HCT116 (cell line): ENCODE measurements at regions not wholly inside any gene's neighbourhood (a gene's known extent, or its start where the extent isn't known, plus 50 kb on each side); places are given as distances from the start of the nearest gene placed in this dataset.

ENCODE experiments used
- ATAC-seq: fragments of 200-7000 bp; cut with Tn5 transposase; 2 replicates; pipeline ENCODE4 v1.9.1; 2020; ENCODE audit warnings: mild to moderate bottlenecking, moderate library complexity
- BruUV-seq: library from RNA; stranded (reverse); fragments of 400-500 nt; replicated peaks from 2 replicates; lab custom pipeline; 2021; lab: Mats Ljungman, UMichigan
- CTCF ChIA-PET: fragments of 300-600 bp; sonication (Branson Sonifier 250); formaldehyde crosslinking; loops from one replicate; lab custom pipeline; 2021; ENCODE audit warnings: antibody characterized with exemption; lab: Charles Lee
- POLR2A ChIA-PET: fragments of 300-600, 350-600 bp; sonication (Branson Sonifier 250); formaldehyde crosslinking; loops from one replicate; lab custom pipeline; 2021; ENCODE audit warnings: antibody characterized with exemption; lab: Charles Lee
- RAD21 ChIA-PET, 2 experiments: fragments of 300-600 bp; sonication (Branson Sonifier 250); formaldehyde crosslinking; loops; one replicate each; lab custom pipeline; 2023; ENCODE audit warnings: low total read pairs in 2 of 2; ENCODE audit not compliant: uncharacterized antibody in 2 of 2, unreplicated experiment in 2 of 2, low non-redundant PET in 1 of 2; lab: Charles Lee
- DNase-seq: peaks from one replicate; pipeline ENCODE4 v3.0.0-alpha.2; 2010; ENCODE audit warnings: low read depth, low spot score
- H2AFZ ChIP-seq: fragments of 200-600 bp; shearing (Covaris generic), sonication (generic); 2 replicates; pipeline ENCODE4 v1.6.1; 2017; ENCODE audit warnings: low read depth, mixed run types, mixed read lengths, antibody characterized with exemption, low read length; ENCODE audit not compliant: poor library complexity, severe bottlenecking
- H3K27ac ChIP-seq: 2 replicates; pipeline ENCODE4 v1.5.1; 2012; ENCODE audit warnings: low read depth, low read length
- H3K27me3 ChIP-seq: fragments of 200-600 bp; sonication (generic); 2 replicates; pipeline ENCODE4 v1.6.1; 2016; ENCODE audit warnings: mixed run types, low read length, mixed read lengths; ENCODE audit not compliant: insufficient read depth
- H3K36me3 ChIP-seq, 2 experiments: fragments of 200-500 bp in 1 of 2; fragments of 200-600 bp in 1 of 2; sonication (Bioruptor generic) in 1 of 2; sonication (generic) in 1 of 2; 2 replicates each; pipeline versions ENCODE4 v1.5.1 to v1.6.1; 2014 to 2016; ENCODE audit warnings: low read length in 2 of 2, inconsistent platforms in 1 of 2, mixed read lengths in 1 of 2, mixed run types in 1 of 2; ENCODE audit not compliant: insufficient read depth in 2 of 2, control insufficient read depth in 1 of 2
- H3K4me1 ChIP-seq, 2 experiments: fragments of 200-600 bp in 1 of 2; sonication (generic) in 1 of 2; 2 replicates each; pipeline versions ENCODE4 v1.5.1 to v1.6.1; 2012 to 2017; ENCODE audit warnings: low read length in 2 of 2, inconsistent platforms in 1 of 2, mild to moderate bottlenecking in 1 of 2, mixed read lengths in 1 of 2, mixed run types in 1 of 2, moderate library complexity in 1 of 2; ENCODE audit not compliant: insufficient read depth in 2 of 2, control insufficient read depth in 1 of 2
- H3K4me2 ChIP-seq: fragments of 200-600 bp; sonication (generic); 2 replicates; pipeline ENCODE4 v1.6.1; 2017; ENCODE audit warnings: mixed run types, low read length, mixed read lengths
- H3K4me3 ChIP-seq, 2 experiments: fragments of 200-600 bp in 1 of 2; sonication (generic) in 1 of 2; replicated peaks in 1 of 2; 2 replicates each; pipeline ENCODE4 v1.5.1; 2011 to 2016; ENCODE audit warnings: low read length in 2 of 2, control low read depth in 1 of 2, low read depth in 1 of 2, mild to moderate bottlenecking in 1 of 2, mixed read lengths in 1 of 2, mixed run types in 1 of 2
- H3K79me2 ChIP-seq: fragments of 200-600 bp; sonication (generic); 2 replicates; pipeline ENCODE4 v1.6.1; 2017; ENCODE audit warnings: mild to moderate bottlenecking, mixed run types, low read length, moderate library complexity, mixed read lengths; ENCODE audit not compliant: insufficient read depth
- H3K9ac ChIP-seq: fragments of 200-600 bp; sonication (generic); 2 replicates; pipeline ENCODE4 v1.6.1; 2016; ENCODE audit warnings: low read length, mixed read lengths
- H3K9me2 ChIP-seq: fragments of 200-600 bp; sonication (generic), shearing (Covaris generic); 2 replicates; pipeline ENCODE4 v1.6.1; 2017; ENCODE audit warnings: mixed run types, mild to moderate bottlenecking, moderate library complexity; ENCODE audit not compliant: insufficient read depth
- H3K9me3 ChIP-seq, 2 experiments: fragments of 200-500 bp in 1 of 2; fragments of 200-600 bp in 1 of 2; sonication (Bioruptor generic) in 1 of 2; sonication (generic) in 1 of 2; 2 replicates each; pipeline ENCODE4 v1.6.1; 2014 to 2017; ENCODE audit warnings: low read length in 2 of 2, mixed read lengths in 2 of 2, inconsistent platforms in 1 of 2, low read depth in 1 of 2, mild to moderate bottlenecking in 1 of 2, mixed run types in 1 of 2, moderate library complexity in 1 of 2; ENCODE audit not compliant: control insufficient read depth in 1 of 2, insufficient read depth in 1 of 2
- H4K20me1 ChIP-seq: fragments of 200-600 bp; sonication (generic), shearing (Covaris generic); 2 replicates; pipeline ENCODE4 v1.6.1; 2017; ENCODE audit warnings: mixed run types, mild to moderate bottlenecking, moderate library complexity; ENCODE audit not compliant: insufficient read depth
- CBX3 ChIP-seq: IDR thresholded peaks from 2 replicates; pipeline ENCODE4 v1.6.1; 2012; ENCODE audit warnings: low read depth
- CTCF ChIP-seq, 3 experiments: fragments of 200-600 bp in 1 of 3; sonication (generic) in 1 of 3; IDR thresholded peaks in 2 of 3; conservative IDR thresholded peaks in 1 of 3; 2 replicates each; pipeline ENCODE4 v1.5.1; 2012 to 2017; ENCODE audit warnings: low read depth in 2 of 3, low read length in 2 of 3, antibody characterized with exemption in 1 of 3, borderline replicate concordance in 1 of 3, control low read depth in 1 of 3, mild to moderate bottlenecking in 1 of 3, mixed read lengths in 1 of 3, mixed run types in 1 of 3, moderate library complexity in 1 of 3; ENCODE audit not compliant: insufficient read depth in 1 of 3
- EGR1 ChIP-seq: IDR thresholded peaks from 2 replicates; pipeline ENCODE4 v1.6.1; 2012; ENCODE audit warnings: low read depth
- EZH2 ChIP-seq: fragments of 200-600 bp; sonication (generic); IDR thresholded peaks from 2 replicates; pipeline ENCODE4 v1.6.1; 2017; ENCODE audit warnings: antibody characterized with exemption, mixed run types
- FOSL1 ChIP-seq: IDR thresholded peaks from 2 replicates; pipeline ENCODE4 v1.6.1; 2012; ENCODE audit warnings: low read depth
- SRF ChIP-seq: IDR thresholded peaks from 2 replicates; pipeline ENCODE4 v1.6.1; 2012; ENCODE audit warnings: low read depth
- YY1 ChIP-seq: IDR thresholded peaks from 2 replicates; pipeline ENCODE4 v1.6.1; 2011; ENCODE audit warnings: low read length, low read depth, moderate library complexity, mild to moderate bottlenecking; ENCODE audit not compliant: insufficient replicate concordance; ENCODE audit errors: extremely low read depth
- ZNF274 ChIP-seq: fragments of 200-500 bp; sonication (Bioruptor generic); IDR thresholded peaks from 2 replicates; pipeline ENCODE4 v1.6.1; 2014; ENCODE audit warnings: mild to moderate bottlenecking, low read depth, low read length, inconsistent platforms
- intact Hi-C: fragments of 100-400 bp; cut with micrococcal nuclease; formaldehyde crosslinking; loops from 2 replicates; pipeline ENCODE4 v1.10.0; 2022

DNA sequence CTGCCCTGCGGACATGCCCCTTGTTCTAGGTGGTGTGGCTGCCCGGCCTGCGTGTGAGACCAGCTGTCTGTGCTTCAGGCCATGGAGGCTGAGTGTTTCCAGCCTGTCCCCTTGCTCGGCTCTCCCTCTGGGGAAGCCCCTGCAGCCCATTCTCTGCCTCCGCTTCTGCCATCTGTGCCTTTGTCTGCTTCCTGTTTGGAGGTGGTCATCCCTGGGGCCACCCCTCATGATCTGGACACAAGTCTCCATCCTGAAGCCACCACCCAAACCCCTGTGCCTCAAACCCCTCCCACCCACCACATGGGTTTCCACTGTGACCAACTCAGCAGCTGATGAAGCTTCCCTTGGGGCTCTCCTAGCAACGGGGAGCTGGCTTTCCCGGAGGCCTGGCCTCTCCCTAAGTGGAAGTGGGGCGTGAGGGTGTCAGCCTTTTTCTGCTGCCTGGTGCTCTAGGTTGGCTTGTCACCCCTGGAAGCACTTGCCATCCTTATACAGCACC lies 184.9 kb downstream of the SEC14L1 start (continued):
- TF ChIP-seq ZNF274 (no peak), SRF (no peak), YY1 (no peak), EGR1 (no peak), FOSL1 (no peak), CBX3 (no peak), CTCF (IDR thresholded peaks at IDR 0.05 in 2 of 3, conservative IDR thresholded peaks at IDR 0.05 in 1 of 3; ENCODE audit: borderline replicate concordance in 1 of 3, insufficient read depth in 1 of 3, low read depth in 2 of 3, low read length in 2 of 3) (no peak)

GRCh38 chr17:77326076-77326591 lies 185.4 kb downstream of the SEC14L1 start:
- H3K9me3 ChIP-seq, result no peaks in the 10 kb centered on the region
- H3K9me2 ChIP-seq, result no peaks in the 10 kb centered on the region
- peaks cover 0 to 5% of the 10 kb centered on the region in 2 experiments; a peak in 1 of 4 replicates for H3K36me3 ChIP-seq
- CTCF ChIA-PET, result no interaction called here
- H3K4me2 ChIP-seq, result no peak overlapping the region
- no peak overlapping the region for H3K27ac ChIP-seq
- RAD21 ChIA-PET, result interaction anchor here in 1 of 2 experiments (0.7 kb wide), 1 partner anchor 12 kb away, joined by 3 read pairs; no protein-coding TSS in a partner anchor
- H3K4me1 ChIP-seq, result peaks cover 46 to 67% of the 10 kb centered on the region in 2 experiments
- DNase-seq, result no peak
- POLR2A ChIA-PET, result no interaction called here
- no peak overlapping the region for H3K9ac ChIP-seq
- ATAC-seq, result no peak
- no TSS peak for BruUV-seq
- intact Hi-C loops, result no loop called here
- TF ChIP-seq EZH2, result no peak
- H3K27me3 ChIP-seq, result no peaks in the 10 kb centered on the region
- H3K79me2 ChIP-seq, result peaks cover 98% of the 10 kb centered on the region
- H3K4me3 ChIP-seq, result no peak overlapping the region
- peaks cover 15% of the 10 kb centered on the region; the same call in 1 of the 2 replicates for H4K20me1 ChIP-seq
- no peak overlapping the region for H2AFZ ChIP-seq
